Spleen (tissue), 7 donors: ENCODE measurements at regions not wholly inside any gene's neighbourhood (a gene's known extent, or its start where the extent isn't known, plus 50 kb on each side); places are given as distances from the start of the nearest gene placed in this dataset.

ENCODE experiments used
- CTCF ChIP-seq, 11 experiments: fragments of 200-600 bp in 7 of 11; fragments of 450-650 bp in 4 of 11; sonication (generic) in 4 of 11; IDR thresholded peaks in 8 of 11; conservative IDR thresholded peaks in 3 of 11; 1 replicate in 7 of 11; 2 replicates in 4 of 11; pipeline versions ENCODE4 v1.4.0 to v1.8.0; 2016 to 2021; ENCODE audit warnings: antibody characterized with exemption in 11 of 11, inconsistent platforms in 4 of 11, mild to moderate bottlenecking in 1 of 11
- POLR2A ChIP-seq, 3 donors: fragments of 450-650 bp; IDR thresholded peaks; one replicate each; pipeline ENCODE4 v1.5.1; 2017; ENCODE audit warnings: antibody characterized with exemption in 3 of 3, mild to moderate bottlenecking in 1 of 3
- POLR2AphosphoS5 ChIP-seq, 3 donors: sonication (generic); formaldehyde crosslinking; IDR thresholded peaks; one replicate each; pipeline ENCODE4 v1.5.1; 2017; ENCODE audit warnings: antibody characterized with exemption in 3 of 3
- donor health status: DM: no; HTN: no; CAD: no; lungs with moderate emphysema.
- donor health status: DM: no; HTN: no; CAD: no.
- donor health status: DM: no; HTN: no; CAD: no.

DNA sequence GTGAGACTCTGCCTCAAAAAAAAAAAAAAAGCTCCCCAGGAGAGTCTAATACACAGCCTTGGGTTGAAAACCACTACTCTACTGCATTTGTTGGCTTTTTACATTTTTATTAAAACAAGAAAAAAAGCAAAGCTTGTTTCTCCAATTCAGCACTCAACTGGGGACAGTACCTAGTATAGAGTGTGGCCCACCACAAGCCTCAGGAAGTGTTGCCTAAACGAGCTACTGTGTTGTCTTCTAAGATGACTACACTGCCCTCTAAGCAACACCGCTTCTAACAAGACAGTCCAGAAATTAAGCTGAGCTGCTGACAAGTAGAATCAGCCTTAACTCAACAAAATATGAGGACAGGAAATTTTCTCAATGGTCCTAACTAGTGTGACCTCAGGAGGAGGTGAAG is 522.2 kb downstream of the FGF9 start:
- TF ChIP-seq CTCF (IDR thresholded peaks at IDR 0.05 in 8 of 11, conservative IDR thresholded peaks at IDR 0.05 in 3 of 11) (no peak), POLR2AphosphoS5 (IDR thresholded peaks at IDR 0.05) (no peak), POLR2A (IDR thresholded peaks at IDR 0.05) (no peak)
